WTC11 (cell line): ENCODE measurements at regions not wholly inside any gene's neighbourhood (a gene's known extent, or its start where the extent isn't known, plus 50 kb on each side); places are given as distances from the start of the nearest gene placed in this dataset.

Source experiments
- ATAC-seq: fragments of 200-7000 bp; cut with Tn5 transposase; 2 replicates; pipeline ENCODE4 v1.10.0; 2021; ENCODE audit warnings: mild to moderate bottlenecking, moderate library complexity
- CTCF ChIA-PET: fragments of 300-600 bp; sonication (Branson Sonifier 250); formaldehyde crosslinking; loops from one replicate; lab custom pipeline; 2021; ENCODE audit warnings: antibody characterized with exemption; lab: Charles Lee
- POLR2A ChIA-PET: fragments of 350-600 bp; sonication (Branson Sonifier 250); formaldehyde crosslinking; loops from one replicate; lab custom pipeline; 2021; ENCODE audit warnings: antibody characterized with exemption; lab: Charles Lee
- DNase-seq: peaks from one replicate; pipeline ENCODE4 v3.0.0; 2021; ENCODE audit warnings: low spot score
- H3K27ac Mint-ChIP-seq: 2 replicates; pipeline ENCODE4 v1.8.0; 2021; ENCODE audit warnings: mixed read lengths
- H3K27me3 Mint-ChIP-seq: 2 replicates; pipeline ENCODE4 v1.8.0; 2021; ENCODE audit warnings: low read depth, mild to moderate bottlenecking, moderate library complexity, mixed read lengths
- H3K36me3 Mint-ChIP-seq: 2 replicates; pipeline ENCODE4 v1.8.0; 2021; ENCODE audit warnings: mixed read lengths
- H3K4me1 Mint-ChIP-seq: 2 replicates; pipeline ENCODE4 v1.8.0; 2022; ENCODE audit warnings: mixed read lengths
- H3K4me3 Mint-ChIP-seq: 2 replicates; pipeline ENCODE4 v1.8.0; 2021; ENCODE audit warnings: mild to moderate bottlenecking, moderate library complexity, mixed read lengths
- H3K9me3 Mint-ChIP-seq: 2 replicates; pipeline ENCODE4 v1.8.0; 2021; ENCODE audit warnings: mixed read lengths
- ATF2 ChIP-seq: sonication (generic); formaldehyde crosslinking; IDR thresholded peaks from 2 replicates; pipeline ENCODE4 v1.8.1; 2022; ENCODE audit warnings: low read depth, missing genetic modification reagents, borderline replicate concordance
- CDX4 ChIP-seq: fragments of 250-450 bp; sonication (Bioruptor Pico); IDR thresholded peaks from 2 replicates; pipeline ENCODE4 v1.9.0; 2021; ENCODE audit warnings: moderate library complexity, mild to moderate bottlenecking, inconsistent platforms, borderline replicate concordance
- CTCF ChIP-seq: fragments of 200-600 bp; IDR thresholded peaks from 2 replicates; pipeline ENCODE4 v1.8.0; 2022; ENCODE audit warnings: antibody characterized with exemption
- E2F5 ChIP-seq: sonication (generic); formaldehyde crosslinking; IDR thresholded peaks from 2 replicates; pipeline ENCODE4 v1.8.1; 2022; ENCODE audit warnings: mild to moderate bottlenecking, moderate library complexity, missing genetic modification reagents
- ERG ChIP-seq: fragments of 250-450 bp; sonication (Bioruptor Pico); IDR thresholded peaks from 2 replicates; pipeline ENCODE4 v1.8.0; 2021; ENCODE audit warnings: mild to moderate bottlenecking
- ESRRA ChIP-seq: sonication (generic); formaldehyde crosslinking; IDR thresholded peaks from 2 replicates; pipeline ENCODE4 v1.8.1; 2022; ENCODE audit warnings: mild to moderate bottlenecking, missing genetic modification reagents, borderline replicate concordance
- GABPB1 ChIP-seq: sonication (generic); formaldehyde crosslinking; IDR thresholded peaks from 2 replicates; pipeline ENCODE4 v1.8.1; 2023; ENCODE audit warnings: mild to moderate bottlenecking, missing genetic modification reagents
- HMGXB4 ChIP-seq: sonication (generic); formaldehyde crosslinking; IDR thresholded peaks from 2 replicates; pipeline ENCODE4 v1.8.1; 2023; ENCODE audit warnings: mild to moderate bottlenecking, moderate library complexity, missing genetic modification reagents
- IRF1 ChIP-seq: sonication (generic); formaldehyde crosslinking; IDR thresholded peaks from 2 replicates; pipeline ENCODE4 v1.8.0; 2023; ENCODE audit warnings: missing genetic modification reagents
- JAZF1 ChIP-seq: fragments of 250-450 bp; sonication (Bioruptor Pico); IDR thresholded peaks from 2 replicates; pipeline ENCODE4 v1.9.0; 2021; ENCODE audit warnings: moderate library complexity, mild to moderate bottlenecking, inconsistent platforms
- NR1H2 ChIP-seq: sonication (generic); formaldehyde crosslinking; IDR thresholded peaks from 2 replicates; pipeline ENCODE4 v1.9.0; 2021; ENCODE audit warnings: mild to moderate bottlenecking, moderate library complexity, missing genetic modification reagents
- TP53 ChIP-seq: sonication (generic); formaldehyde crosslinking; IDR thresholded peaks from 2 replicates; pipeline ENCODE4 v1.8.1; 2023; ENCODE audit warnings: mild to moderate bottlenecking, missing genetic modification reagents
- ZNF121 ChIP-seq: sonication (generic); formaldehyde crosslinking; IDR thresholded peaks from 2 replicates; pipeline ENCODE4 v1.8.0; 2023; ENCODE audit warnings: missing genetic modification reagents
- ZNF396 ChIP-seq: fragments of 250-450 bp; sonication (Bioruptor Pico); IDR thresholded peaks from 2 replicates; pipeline ENCODE4 v1.8.0; 2021; ENCODE audit warnings: mild to moderate bottlenecking, moderate library complexity, borderline replicate concordance
- ZNF416 ChIP-seq: fragments of 250-450 bp; sonication (Bioruptor Pico); IDR thresholded peaks from 2 replicates; pipeline ENCODE4 v1.9.0; 2021; ENCODE audit warnings: mild to moderate bottlenecking, inconsistent platforms
- ZNF423 ChIP-seq: fragments of 250-450 bp; sonication (Bioruptor Pico); IDR thresholded peaks from 2 replicates; pipeline ENCODE4 v2.1.2; 2022; ENCODE audit warnings: mild to moderate bottlenecking, moderate library complexity

GRCh38 chr4:162237676-162238075, 73.9 kb upstream of the FSTL5 start:
- CTCF ChIA-PET, result no interaction called here

More at GRCh38 chr4:162237676-162238075, 73.9 kb upstream of the FSTL5 start:
- peaks cover 6% of the 10 kb centered on the region for H3K36me3 Mint-ChIP-seq
- TF ChIP-seq ZNF423 (CRISPR knock-in tag), result no peak
- TF ChIP-seq E2F5 (CRISPR knock-in tag), result no peak
- no peak for TF ChIP-seq JAZF1 (CRISPR knock-in tag)
- no peak for TF ChIP-seq ESRRA (CRISPR knock-in tag)
- TF ChIP-seq ERG (CRISPR knock-in tag), result no peak
- no peak for TF ChIP-seq ZNF416
- TF ChIP-seq ATF2, result no peak
- TF ChIP-seq CTCF, result no peak
- TF ChIP-seq HMGXB4 (CRISPR knock-in tag), result no peak
- TF ChIP-seq CDX4, result no peak
- TF ChIP-seq ZNF121 (CRISPR knock-in tag), result no peak
- TF ChIP-seq TP53, result no peak
- TF ChIP-seq NR1H2, result no peak
- TF ChIP-seq IRF1 (CRISPR knock-in tag), result no peak
- TF ChIP-seq ZNF396 (CRISPR knock-in tag), result no peak
- TF ChIP-seq GABPB1 (CRISPR knock-in tag), result no peak
- peaks cover 9% of the 10 kb centered on the region for H3K9me3 Mint-ChIP-seq
- peaks cover 5% of the 10 kb centered on the region for H3K4me1 Mint-ChIP-seq
- H3K4me3 Mint-ChIP-seq, result no peak overlapping the region
- POLR2A ChIA-PET, result no interaction called here
- DNase-seq, result no peak
- H3K27me3 Mint-ChIP-seq, result no peaks in the 10 kb centered on the region
- no peak for ATAC-seq
- no peak overlapping the region for H3K27ac Mint-ChIP-seq
